ENCODE measurements at regions not wholly inside any gene's neighbourhood (a gene's known extent, or its start where the extent isn't known, plus 50 kb on each side); places are given as distances from the start of the nearest gene placed in this dataset.

GRCh38 chr4:121534187-121534586, 153.4 kb upstream of the QRFPR start:
- ChIA-PET POLR2A (no interaction called here), CTCF (interaction anchor here (0.5 kb wide), 1 partner anchor 1041 kb away, joined by 3 read pairs; no protein-coding TSS in a partner anchor)
- no peaks in the 10 kb centered on the region for H3K27me3 ChIP-seq (ENCODE audit: control insufficient read depth, insufficient read depth, low read length)
- TF ChIP-seq, protein P1, sequence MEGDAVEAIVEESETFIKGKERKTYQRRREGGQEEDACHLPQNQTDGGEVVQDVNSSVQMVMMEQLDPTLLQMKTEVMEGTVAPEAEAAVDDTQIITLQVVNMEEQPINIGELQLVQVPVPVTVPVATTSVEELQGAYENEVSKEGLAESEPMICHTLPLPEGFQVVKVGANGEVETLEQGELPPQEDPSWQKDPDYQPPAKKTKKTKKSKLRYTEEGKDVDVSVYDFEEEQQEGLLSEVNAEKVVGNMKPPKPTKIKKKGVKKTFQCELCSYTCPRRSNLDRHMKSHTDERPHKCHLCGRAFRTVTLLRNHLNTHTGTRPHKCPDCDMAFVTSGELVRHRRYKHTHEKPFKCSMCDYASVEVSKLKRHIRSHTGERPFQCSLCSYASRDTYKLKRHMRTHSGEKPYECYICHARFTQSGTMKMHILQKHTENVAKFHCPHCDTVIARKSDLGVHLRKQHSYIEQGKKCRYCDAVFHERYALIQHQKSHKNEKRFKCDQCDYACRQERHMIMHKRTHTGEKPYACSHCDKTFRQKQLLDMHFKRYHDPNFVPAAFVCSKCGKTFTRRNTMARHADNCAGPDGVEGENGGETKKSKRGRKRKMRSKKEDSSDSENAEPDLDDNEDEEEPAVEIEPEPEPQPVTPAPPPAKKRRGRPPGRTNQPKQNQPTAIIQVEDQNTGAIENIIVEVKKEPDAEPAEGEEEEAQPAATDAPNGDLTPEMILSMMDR (IDR thresholded peaks at IDR 0.05; ENCODE audit: insufficient read depth, low read depth, low read length), result no peak
- H3K4me3 ChIP-seq (ENCODE audit: low read depth, low read length), result no peak overlapping the region
- no peak for DNase-seq (ENCODE audit: low read depth)
- no peaks in the 10 kb centered on the region for H3K36me3 ChIP-seq (ENCODE audit: control insufficient read depth, insufficient read depth, low read length)

DNA sequence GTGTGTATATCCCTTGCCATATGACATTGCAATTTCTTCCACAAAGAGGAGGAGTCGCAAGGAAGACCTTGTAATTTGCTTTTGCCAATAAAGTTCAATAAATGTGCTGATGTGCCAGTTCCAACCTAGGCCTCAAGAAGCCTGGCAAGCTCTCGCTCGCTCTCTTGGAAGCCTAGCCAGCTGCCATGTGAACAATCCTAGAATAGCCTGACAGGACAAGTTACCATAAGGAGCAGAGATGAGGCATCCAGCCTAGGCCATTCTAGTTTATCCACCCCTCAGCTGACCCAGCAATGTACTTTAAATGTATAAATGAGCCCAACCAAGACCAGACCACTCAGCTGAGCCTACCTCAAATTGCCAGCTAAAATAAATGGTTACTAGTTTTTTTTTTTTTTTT, 145.7 kb upstream of the QRFPR start:
- no peak overlapping the region for H3K4me3 ChIP-seq (ENCODE audit: low read depth, low read length)
- TF ChIP-seq, protein P1 (IDR thresholded peaks at IDR 0.05; ENCODE audit: insufficient read depth, low read depth, low read length), result no peak
- H3K27me3 ChIP-seq (ENCODE audit: control insufficient read depth, insufficient read depth, low read length), result no peaks in the 10 kb centered on the region
- ChIA-PET POLR2A (no interaction called here), CTCF (no interaction called here)
- H3K36me3 ChIP-seq (ENCODE audit: control insufficient read depth, insufficient read depth, low read length), result no peaks in the 10 kb centered on the region
- no peak for DNase-seq (ENCODE audit: low read depth)

DNA sequence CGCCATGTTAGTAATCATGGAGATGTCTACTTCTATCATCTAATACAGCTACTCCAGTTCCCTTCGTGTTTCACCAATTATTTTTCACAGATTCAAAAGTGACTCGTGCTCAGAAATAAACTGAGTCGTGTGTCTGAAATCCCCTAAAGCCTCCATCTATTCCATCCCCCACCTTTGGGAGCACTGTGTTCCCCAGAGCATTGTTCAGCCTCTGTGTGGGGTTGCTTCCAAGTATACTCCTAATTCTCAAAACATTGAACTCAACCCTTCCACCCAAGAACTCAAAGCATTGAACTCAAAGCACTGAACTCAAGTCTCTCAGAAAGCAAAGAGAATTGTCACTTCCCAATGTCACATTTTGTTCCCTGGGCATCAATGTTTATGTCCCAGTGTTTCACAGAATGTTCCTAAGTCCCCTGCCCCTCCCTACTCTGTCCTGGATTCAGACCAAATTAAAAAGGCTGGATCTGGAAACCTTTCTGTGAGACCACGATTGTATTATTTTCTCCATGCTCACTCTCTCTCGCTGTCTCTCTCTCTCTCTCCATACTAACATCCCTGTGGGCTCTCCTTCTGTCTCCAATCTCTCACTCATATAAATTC, 138.5 kb upstream of the QRFPR start:
- POLR2A ChIA-PET, result no interaction called here
- TF ChIP-seq, protein P1 (IDR thresholded peaks at IDR 0.05; ENCODE audit: insufficient read depth, low read depth, low read length), result no peak
- CTCF ChIA-PET, result no interaction called here

GRCh38 chr4:121517241-121517640, 136.4 kb upstream of the QRFPR start:
- ChIA-PET POLR2A (no interaction called here), CTCF (no interaction called here)
- H3K36me3 ChIP-seq (ENCODE audit: control insufficient read depth, insufficient read depth, low read length), result no peaks in the 10 kb centered on the region
- H3K27me3 ChIP-seq (ENCODE audit: control insufficient read depth, insufficient read depth, low read length), result no peaks in the 10 kb centered on the region
- H3K4me3 ChIP-seq (ENCODE audit: low read depth, low read length), result no peak overlapping the region
- no peak for DNase-seq (ENCODE audit: low read depth)
- TF ChIP-seq, protein P1 (IDR thresholded peaks at IDR 0.05; ENCODE audit: insufficient read depth, low read depth, low read length), result no peak

More for the DNA sequence above, 138.5 kb upstream of the QRFPR start:
- no peak for DNase-seq (ENCODE audit: low read depth)
- Histone ChIP-seq H3K27me3 (ENCODE audit: control insufficient read depth, insufficient read depth, low read length) (no peaks in the 10 kb centered on the region), H3K36me3 (ENCODE audit: control insufficient read depth, insufficient read depth, low read length) (no peaks in the 10 kb centered on the region), H3K4me3 (ENCODE audit: low read depth, low read length) (no peak overlapping the region)

GRCh38 chr4:121514443-121514842, 133.6 kb upstream of the QRFPR start:
- no peak overlapping the region for H3K4me3 ChIP-seq (ENCODE audit: low read depth, low read length)
- H3K36me3 ChIP-seq (ENCODE audit: control insufficient read depth, insufficient read depth, low read length), result no peaks in the 10 kb centered on the region
- DNase-seq (ENCODE audit: low read depth), result no peak
- ChIA-PET CTCF (interaction anchor here (2.0 kb wide), 1 partner anchor 30 kb away, joined by 4 read pairs; no protein-coding TSS in a partner anchor), POLR2A (no interaction called here)
- TF ChIP-seq, protein P1 (IDR thresholded peaks at IDR 0.05; ENCODE audit: insufficient read depth, low read depth, low read length), result no peak
- peaks cover 3% of the 10 kb centered on the region; the same call in 1 of the 2 replicates for H3K27me3 ChIP-seq (ENCODE audit: control insufficient read depth, insufficient read depth, low read length)

Measured in BJ (cell line).